ENCODE measurements at regions not wholly inside any gene's neighbourhood (a gene's known extent, or its start where the extent isn't known, plus 50 kb on each side); places are given as distances from the start of the nearest gene placed in this dataset.

GRCh38 chrX:88560673-88561330, 186.2 kb upstream of the CPXCR1 start:
- ChIA-PET POLR2A (no interaction called here), CTCF (no interaction called here)
- H3K36me3 ChIP-seq (ENCODE audit: control insufficient read depth, insufficient read depth, low read length), result no peaks in the 10 kb centered on the region
- TF ChIP-seq SIN3A (IDR thresholded peaks at IDR 0.05; ENCODE audit: borderline replicate concordance, insufficient read depth, low read depth, low read length) (no peak), REST (IDR thresholded peaks at IDR 0.05; ENCODE audit: insufficient read depth in 1 of 2, low read depth in 2 of 2, low read length in 1 of 2) (no peak), POLR2AphosphoS5 (IDR thresholded peaks at IDR 0.05; ENCODE audit: low read depth, low read length) (no peak), TCF7L2 (IDR thresholded peaks at IDR 0.05; ENCODE audit: low read depth, low read length) (no peak), CTCF (IDR thresholded peaks at IDR 0.05) (no peak)
- DNase-seq (ENCODE audit: low read depth, low spot score), result no peak
- ATAC-seq, result no peak
- H3K9me3 ChIP-seq (ENCODE audit: control insufficient read depth, insufficient read depth, low read depth, low read length), result no peaks in the 10 kb centered on the region
- H3K4me1 ChIP-seq (ENCODE audit: control insufficient read depth, insufficient read depth, low read length), result no peaks in the 10 kb centered on the region
- H3K27me3 ChIP-seq (ENCODE audit: control insufficient read depth, insufficient read depth, low read length), result no peaks in the 10 kb centered on the region
- no TSS peak for BruUV-seq (replicated peaks)
- intact Hi-C loops (cut with micrococcal nuclease; ENCODE audit: unreplicated experiment), result no loop called here
- in situ Hi-C loops (cut with HindIII; ENCODE audit: low pct_unique_long_range_greater_than_20kb, low sequenced_read_pairs), result no loop called here
- H3K4me3 ChIP-seq (ENCODE audit: low read depth in 2 of 2, low read length in 2 of 2), result no peak overlapping the region
- H3K27ac ChIP-seq (ENCODE audit: low read length), result no peak overlapping the region

- POLR2A ChIA-PET, result no interaction called here
Observed at GRCh38 chrX:88584283-88584682, 162.7 kb upstream of the CPXCR1 start.

More at GRCh38 chrX:88584283-88584682, 162.7 kb upstream of the CPXCR1 start:
- intact Hi-C loops (cut with micrococcal nuclease; ENCODE audit: unreplicated experiment), result no loop called here
- Histone ChIP-seq H3K27ac (ENCODE audit: low read length) (no peak overlapping the region), H3K4me3 (ENCODE audit: low read depth in 2 of 2, low read length in 2 of 2) (no peak overlapping the region), H3K27me3 (ENCODE audit: control insufficient read depth, insufficient read depth, low read length) (no peaks in the 10 kb centered on the region), H3K9me3 (ENCODE audit: control insufficient read depth, insufficient read depth, low read depth, low read length) (no peaks in the 10 kb centered on the region), H3K36me3 (ENCODE audit: control insufficient read depth, insufficient read depth, low read length) (no peaks in the 10 kb centered on the region), H3K4me1 (ENCODE audit: control insufficient read depth, insufficient read depth, low read length) (no peaks in the 10 kb centered on the region)
- ATAC-seq, result no peak
- in situ Hi-C loops (cut with HindIII; ENCODE audit: low pct_unique_long_range_greater_than_20kb, low sequenced_read_pairs), result no loop called here
- DNase-seq (ENCODE audit: low read depth, low spot score), result no peak
- CTCF ChIA-PET, result no interaction called here
- BruUV-seq (replicated peaks), result no TSS peak
- TF ChIP-seq TCF7L2 (IDR thresholded peaks at IDR 0.05; ENCODE audit: low read depth, low read length) (no peak), CTCF (IDR thresholded peaks at IDR 0.05) (no peak)
